ENCODE measurements at regions not wholly inside any gene's neighbourhood (a gene's known extent, or its start where the extent isn't known, plus 50 kb on each side); places are given as distances from the start of the nearest gene placed in this dataset.
A peak's percentile ranks its signal among the peaks of the same experiment; 100 is the strongest.

DNA sequence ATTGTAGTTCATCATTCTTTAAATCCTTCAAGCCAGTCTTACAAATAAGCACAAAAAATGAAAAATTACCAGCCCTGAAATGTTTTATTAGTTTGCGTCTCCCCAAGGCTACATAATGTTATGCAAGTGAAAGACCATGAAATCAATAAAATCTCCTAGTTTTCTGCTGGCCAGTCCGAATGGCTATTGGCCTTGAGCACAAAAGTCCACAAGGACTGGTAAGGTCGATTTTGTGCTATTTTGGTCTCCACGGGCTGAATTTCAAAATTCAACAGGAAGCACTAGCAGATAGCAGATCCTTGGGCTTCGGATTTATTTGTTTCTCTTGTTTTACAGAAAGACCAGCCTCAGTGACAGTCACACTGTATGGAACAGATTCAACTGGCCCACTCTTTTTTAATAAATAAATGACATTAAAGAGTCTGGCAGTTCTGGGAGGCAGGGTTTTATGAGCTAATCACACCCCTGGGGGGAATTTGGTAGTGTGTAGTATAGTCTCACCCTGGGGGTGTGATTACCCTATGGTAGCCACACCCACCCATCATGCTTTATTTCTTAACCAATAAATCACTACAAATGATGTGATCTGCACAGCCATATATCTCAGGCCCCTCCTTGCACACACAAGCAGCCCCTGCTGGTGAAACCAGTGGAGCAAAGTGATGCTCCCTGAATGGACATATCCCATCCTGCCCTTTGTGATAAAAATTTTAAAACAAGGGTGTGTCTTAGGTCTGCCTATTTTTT, 51.1 kb upstream of the TMEM33 start:
- Histone ChIP-seq H3K4me1 (ENCODE audit: insufficient read depth, low read length) (peaks cover 14% of the 10 kb centered on the region), H3K27me3 (ENCODE audit: insufficient read depth, low read length) (peaks cover 47% of the 10 kb centered on the region), H2AFZ (ENCODE audit: low read depth, low read length) (no peak overlapping the region), H3K4me3 (ENCODE audit: low read length) (no peak overlapping the region), H3K36me3 (ENCODE audit: insufficient read depth, low read length) (no peaks in the 10 kb centered on the region), H3K9me3 (ENCODE audit: low read length) (peaks cover 3% of the 10 kb centered on the region)

- no peak overlapping the region for H3K4me3 ChIP-seq (ENCODE audit: low read length)
- peaks cover 3% of the 10 kb centered on the region for H3K9me3 ChIP-seq (ENCODE audit: low read length)
- H2AFZ ChIP-seq (ENCODE audit: low read depth, low read length): peak overlapping the region; percentile 18
- peaks cover 14% of the 10 kb centered on the region for H3K4me1 ChIP-seq (ENCODE audit: insufficient read depth, low read length)
- peaks cover 61% of the 10 kb centered on the region for H3K27me3 ChIP-seq (ENCODE audit: insufficient read depth, low read length)
- H3K36me3 ChIP-seq (ENCODE audit: insufficient read depth, low read length): no peaks in the 10 kb centered on the region
Observed at GRCh38 chr4:41882625-41883347, 52.4 kb upstream of the TMEM33 start.

DNA sequence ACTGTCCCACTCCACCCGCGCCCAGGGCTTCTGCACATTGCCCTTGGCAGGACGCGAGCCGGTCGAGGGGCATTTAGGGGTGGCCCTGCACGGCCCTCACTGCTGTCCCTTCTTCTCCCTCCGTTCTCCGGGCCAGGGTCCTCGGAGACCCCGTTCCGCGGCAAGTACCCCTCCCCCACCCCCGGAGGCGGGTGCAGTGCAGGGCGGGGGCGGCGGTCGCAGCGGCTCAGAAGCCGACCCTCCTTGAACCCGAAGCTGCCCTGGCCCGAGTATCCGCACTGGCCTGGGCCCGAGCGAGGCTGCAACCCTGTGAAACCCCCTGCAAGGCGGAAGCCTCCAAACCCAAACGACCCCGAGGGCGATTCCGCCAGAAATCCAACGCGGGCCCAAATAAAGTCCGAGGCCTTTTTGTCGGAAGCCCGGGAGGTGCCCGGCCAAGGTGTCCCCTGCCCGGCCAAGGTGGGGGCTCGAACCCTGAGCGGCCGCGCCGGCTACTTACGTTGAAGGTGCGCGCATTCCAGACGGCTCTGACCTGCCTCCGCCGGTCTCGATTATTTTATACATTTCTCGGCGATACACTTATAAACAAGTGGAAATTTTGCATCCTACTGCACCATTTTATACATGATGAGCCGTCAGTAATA, 53.1 kb upstream of the TMEM33 start:
- H3K4me1 ChIP-seq (ENCODE audit: insufficient read depth, low read length): peaks cover 14% of the 10 kb centered on the region
- peak overlapping the region; percentile 18 for H2AFZ ChIP-seq (ENCODE audit: low read depth, low read length)
- H3K4me3 ChIP-seq (ENCODE audit: low read length): no peak overlapping the region
- peaks cover 8% of the 10 kb centered on the region for H3K9me3 ChIP-seq (ENCODE audit: low read length)
- peaks cover 67% of the 10 kb centered on the region for H3K27me3 ChIP-seq (ENCODE audit: insufficient read depth, low read length)
- no peaks in the 10 kb centered on the region for H3K36me3 ChIP-seq (ENCODE audit: insufficient read depth, low read length)

DNA sequence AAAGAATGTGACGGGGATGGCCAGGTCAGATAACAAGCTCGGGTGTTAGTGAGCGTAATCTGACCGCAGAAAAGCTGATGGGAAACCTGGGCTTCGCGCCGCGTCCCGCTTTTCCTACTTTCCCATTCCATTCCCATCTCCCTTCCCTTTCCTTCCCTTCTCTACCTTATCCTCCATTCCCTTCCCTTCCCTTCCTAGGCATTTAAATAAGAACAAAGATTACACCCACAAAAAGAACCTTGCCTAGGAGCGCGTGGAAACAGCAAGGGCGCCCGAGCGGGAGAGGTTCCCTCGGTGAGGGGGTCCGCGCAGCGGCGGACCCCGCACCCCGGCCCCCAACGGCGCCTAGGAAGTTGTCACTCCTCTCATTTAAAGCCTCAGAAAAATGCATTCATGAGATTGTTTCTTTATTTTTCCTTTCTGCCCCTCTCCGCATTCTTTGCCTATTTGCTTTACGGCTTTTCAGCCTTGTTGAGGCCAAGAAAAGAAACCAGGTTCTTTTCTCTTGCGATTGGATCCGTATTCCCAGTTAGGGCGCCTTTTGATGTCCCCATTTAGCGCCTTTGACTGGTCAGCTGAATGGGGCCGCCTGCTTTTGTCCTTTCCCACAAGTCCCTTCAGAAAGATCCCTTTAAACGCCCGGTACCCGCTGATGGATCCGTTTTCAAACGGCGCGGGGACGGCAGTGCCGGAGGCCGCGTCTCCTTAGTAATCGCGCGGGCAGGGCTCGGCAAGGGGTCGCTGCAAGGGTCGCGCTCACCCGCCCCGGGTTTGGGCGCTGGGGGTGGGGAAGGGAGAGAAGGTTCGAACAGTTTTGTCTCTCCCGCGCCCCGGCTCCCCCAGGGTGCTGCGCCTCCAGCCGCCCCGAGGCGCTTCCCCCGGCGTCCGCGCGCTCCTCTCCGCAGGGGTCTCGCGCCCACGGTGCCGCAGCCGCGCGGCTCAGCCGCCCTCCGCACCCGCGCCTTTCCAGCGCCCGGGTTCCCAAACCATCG, 54.1 kb upstream of the TMEM33 start:
- peaks cover 14% of the 10 kb centered on the region for H3K4me1 ChIP-seq (ENCODE audit: insufficient read depth, low read length)
- peaks cover 8% of the 10 kb centered on the region for H3K9me3 ChIP-seq (ENCODE audit: low read length)
- no peaks in the 10 kb centered on the region for H3K36me3 ChIP-seq (ENCODE audit: insufficient read depth, low read length)
- H2AFZ ChIP-seq (ENCODE audit: low read depth, low read length): peak overlapping the region; percentile 50
- H3K27me3 ChIP-seq (ENCODE audit: insufficient read depth, low read length): peaks cover 75% of the 10 kb centered on the region
- peak overlapping the region; percentile 7 for H3K4me3 ChIP-seq (ENCODE audit: low read length)

DNA sequence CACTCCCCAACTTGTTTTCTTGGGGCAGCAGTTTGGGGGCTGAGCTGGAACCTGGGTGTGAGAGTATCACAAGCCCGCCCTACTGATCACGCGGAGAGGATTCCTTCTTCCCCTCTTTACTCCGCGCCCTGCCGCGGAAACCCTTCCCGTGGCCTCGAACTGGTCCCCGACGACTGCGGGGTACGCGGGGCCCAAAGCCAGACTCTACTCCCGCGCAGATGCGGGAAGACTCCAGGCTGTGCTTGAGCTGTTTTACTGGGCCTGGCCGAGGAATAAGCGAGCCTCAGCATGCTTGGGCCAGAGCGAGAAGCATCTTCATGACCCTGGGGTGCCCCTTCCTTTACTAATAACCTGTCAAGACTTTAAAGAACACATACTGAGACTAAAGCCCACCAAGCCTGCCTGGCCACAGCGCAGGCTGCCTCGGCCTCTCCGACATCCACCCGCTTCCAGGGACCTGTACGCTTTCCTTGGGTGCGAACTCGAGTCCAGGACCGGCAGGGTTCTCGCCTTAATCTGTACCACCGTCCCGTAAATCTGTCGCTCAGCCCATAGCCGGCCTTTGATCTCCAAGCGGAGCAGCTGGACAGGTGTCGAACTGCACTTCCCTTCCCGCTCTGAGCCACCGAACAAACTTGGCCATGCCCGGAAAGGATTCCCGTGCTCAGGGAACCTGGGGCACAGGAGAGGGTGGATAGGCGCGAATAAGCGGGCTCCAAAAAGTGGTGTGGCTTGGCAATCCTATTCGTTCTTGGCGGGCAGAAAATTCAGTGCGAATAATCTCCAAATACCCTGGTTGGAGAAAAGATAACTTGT, 55.0 kb upstream of the TMEM33 start:
- Histone ChIP-seq H2AFZ (ENCODE audit: low read depth, low read length) (no peak overlapping the region), H3K27me3 (ENCODE audit: insufficient read depth, low read length) (peaks cover 83% of the 10 kb centered on the region), H3K4me3 (ENCODE audit: low read length) (no peak overlapping the region), H3K4me1 (ENCODE audit: insufficient read depth, low read length) (peaks cover 14% of the 10 kb centered on the region), H3K36me3 (ENCODE audit: insufficient read depth, low read length) (no peaks in the 10 kb centered on the region), H3K9me3 (ENCODE audit: low read length) (peaks cover 8% of the 10 kb centered on the region)

DNA sequence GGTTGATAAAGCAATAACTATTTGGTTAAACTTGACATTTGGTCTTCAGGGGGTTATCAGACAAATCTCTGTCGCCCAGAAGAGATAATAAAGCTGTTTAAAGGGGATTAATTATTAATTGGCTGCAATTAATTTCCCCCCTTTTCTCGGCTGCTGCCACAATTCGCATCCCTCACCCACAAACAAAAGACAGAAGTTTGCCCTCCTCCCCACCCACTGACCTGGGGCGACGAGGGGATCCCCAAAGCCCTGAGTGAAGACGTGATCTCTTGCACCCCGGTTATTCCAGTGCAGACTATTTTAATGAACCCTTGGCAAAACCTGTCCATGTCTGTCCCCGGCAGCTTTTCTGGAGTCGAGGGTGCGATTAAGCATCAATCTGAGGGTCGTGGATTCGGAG, 55.7 kb upstream of the TMEM33 start:
- Histone ChIP-seq H3K9me3 (ENCODE audit: low read length) (peaks cover 8% of the 10 kb centered on the region), H3K4me1 (ENCODE audit: insufficient read depth, low read length) (peaks cover 10% of the 10 kb centered on the region), H3K27me3 (ENCODE audit: insufficient read depth, low read length) (peaks cover 87% of the 10 kb centered on the region), H2AFZ (ENCODE audit: low read depth, low read length) (no peak overlapping the region), H3K36me3 (ENCODE audit: insufficient read depth, low read length) (no peaks in the 10 kb centered on the region), H3K4me3 (ENCODE audit: low read length) (no peak overlapping the region)

DNA sequence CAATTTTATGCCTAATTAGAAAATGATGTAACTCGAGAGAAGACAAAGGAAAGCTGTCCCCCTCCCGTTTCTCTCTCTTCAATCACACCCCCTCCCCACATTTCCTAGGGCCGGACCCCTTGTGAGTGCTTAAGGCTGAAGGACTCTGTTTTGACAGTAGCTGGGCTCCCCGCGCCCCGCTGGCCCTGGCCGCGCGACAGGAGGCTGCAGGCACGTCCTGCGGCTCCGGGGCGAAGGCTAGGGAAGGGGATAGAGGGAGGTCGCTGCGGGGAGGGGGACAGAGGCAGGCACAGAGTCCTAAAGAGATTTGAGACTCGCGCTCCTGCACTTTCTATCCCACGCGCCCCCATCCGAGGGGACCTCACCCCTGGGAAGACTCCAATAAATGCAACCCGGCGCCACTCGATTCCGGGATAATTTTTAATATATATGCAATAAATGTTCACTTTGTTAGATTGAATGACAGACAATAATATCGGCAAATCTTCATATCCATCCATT, 56.2 kb upstream of the TMEM33 start:
- Histone ChIP-seq H3K4me3 (ENCODE audit: low read length) (no peak overlapping the region), H3K4me1 (ENCODE audit: insufficient read depth, low read length) (peaks cover 9% of the 10 kb centered on the region), H3K9me3 (ENCODE audit: low read length) (peaks cover 8% of the 10 kb centered on the region), H2AFZ (ENCODE audit: low read depth, low read length) (no peak overlapping the region), H3K36me3 (ENCODE audit: insufficient read depth, low read length) (no peaks in the 10 kb centered on the region), H3K27me3 (ENCODE audit: insufficient read depth, low read length) (peaks cover 89% of the 10 kb centered on the region)

- peaks cover 95% of the 10 kb centered on the region for H3K27me3 ChIP-seq (ENCODE audit: insufficient read depth, low read length)
- peaks cover 8% of the 10 kb centered on the region for H3K9me3 ChIP-seq (ENCODE audit: low read length)
- H3K36me3 ChIP-seq (ENCODE audit: insufficient read depth, low read length): no peaks in the 10 kb centered on the region
- H2AFZ ChIP-seq (ENCODE audit: low read depth, low read length): no peak overlapping the region
- peaks cover 9% of the 10 kb centered on the region for H3K4me1 ChIP-seq (ENCODE audit: insufficient read depth, low read length)
- H3K4me3 ChIP-seq (ENCODE audit: low read length): no peak overlapping the region
Observed at GRCh38 chr4:41878170-41878969, 56.9 kb upstream of the TMEM33 start.

- peaks cover 96% of the 10 kb centered on the region for H3K27me3 ChIP-seq (ENCODE audit: insufficient read depth, low read length)
- H3K4me1 ChIP-seq (ENCODE audit: insufficient read depth, low read length): peaks cover 5% of the 10 kb centered on the region
Observed at GRCh38 chr4:41877020-41877796, 58.0 kb upstream of the TMEM33 start.

GRCh38 chr4:41874873-41875272, 60.4 kb upstream of the TMEM33 start:
- no peaks in the 10 kb centered on the region for H3K36me3 ChIP-seq (ENCODE audit: insufficient read depth, low read length)
- no peak overlapping the region for H3K4me3 ChIP-seq (ENCODE audit: low read length)
- H3K9me3 ChIP-seq (ENCODE audit: low read length): peaks cover 5% of the 10 kb centered on the region
- H3K4me1 ChIP-seq (ENCODE audit: insufficient read depth, low read length): no peaks in the 10 kb centered on the region
- H3K27me3 ChIP-seq (ENCODE audit: insufficient read depth, low read length): peaks cover 89% of the 10 kb centered on the region
- no peak overlapping the region for H2AFZ ChIP-seq (ENCODE audit: low read depth, low read length)

More at GRCh38 chr4:41877020-41877796, 58.0 kb upstream of the TMEM33 start:
- H3K36me3 ChIP-seq (ENCODE audit: insufficient read depth, low read length): no peaks in the 10 kb centered on the region
- peaks cover 8% of the 10 kb centered on the region for H3K9me3 ChIP-seq (ENCODE audit: low read length)
- no peak overlapping the region for H3K4me3 ChIP-seq (ENCODE audit: low read length)
- H2AFZ ChIP-seq (ENCODE audit: low read depth, low read length): no peak overlapping the region

GRCh38 chr4:41874398-41874797, 60.8 kb upstream of the TMEM33 start:
- peaks cover 5% of the 10 kb centered on the region for H3K9me3 ChIP-seq (ENCODE audit: low read length)
- no peaks in the 10 kb centered on the region for H3K36me3 ChIP-seq (ENCODE audit: insufficient read depth, low read length)
- H3K4me3 ChIP-seq (ENCODE audit: low read length): no peak overlapping the region

More at GRCh38 chr4:41874398-41874797, 60.8 kb upstream of the TMEM33 start:
- Histone ChIP-seq H3K4me1 (ENCODE audit: insufficient read depth, low read length) (no peaks in the 10 kb centered on the region), H2AFZ (ENCODE audit: low read depth, low read length) (no peak overlapping the region), H3K27me3 (ENCODE audit: insufficient read depth, low read length) (peaks cover 87% of the 10 kb centered on the region)

All from neuron (in vitro differentiated cells).